ENCODE measurements at regions not wholly inside any gene's neighbourhood (a gene's known extent, or its start where the extent isn't known, plus 50 kb on each side); places are given as distances from the start of the nearest gene placed in this dataset.

GRCh38 chr12:93065896-93066295 is 136.8 kb upstream of the EEA1 start:
- no peak for TF ChIP-seq CTCF (IDR thresholded peaks at IDR 0.05)
- TF ChIP-seq POLR2AphosphoS5 (IDR thresholded peaks at IDR 0.05), result no peak
- TF ChIP-seq EP300 (IDR thresholded peaks at IDR 0.05), result no peak

All from esophagus muscularis mucosa (tissue), 4 donors.